HUES6 (cell line): ENCODE measurements at regions not wholly inside any gene's neighbourhood (a gene's known extent, or its start where the extent isn't known, plus 50 kb on each side); places are given as distances from the start of the nearest gene placed in this dataset.
"Not testable (repeated sequence)": the region's sequence is repeated elsewhere in the genome, so short reads cannot be mapped to it uniquely, and the experiment has no call there.

Experiments used
- H3K27ac ChIP-seq: 2 replicates; pipeline ENCODE4 v1.7.0; 2013; ENCODE audit warnings: low read depth, mild to moderate bottlenecking, low read length, inconsistent platforms
- H3K27me3 ChIP-seq: 2 replicates; pipeline ENCODE4 v1.6.1; 2013; ENCODE audit warnings: low read length; ENCODE audit not compliant: control insufficient read depth, insufficient read depth
- H3K36me3 ChIP-seq: 2 replicates; pipeline ENCODE4 v1.6.1; 2013; ENCODE audit warnings: low read length; ENCODE audit not compliant: control insufficient read depth, insufficient read depth
- H3K4me1 ChIP-seq: 2 replicates; pipeline ENCODE4 v1.6.1; 2013; ENCODE audit warnings: low read length; ENCODE audit not compliant: control insufficient read depth, insufficient read depth
- H3K4me3 ChIP-seq: 2 replicates; pipeline ENCODE4 v1.5.1; 2013; ENCODE audit warnings: low read depth, low read length
- H3K9ac ChIP-seq: one replicate; pipeline ENCODE4 v1.6.1; 2013; ENCODE audit warnings: mild to moderate bottlenecking, low read length
- H3K9me3 ChIP-seq: 2 replicates; pipeline ENCODE4 v1.6.1; 2013; ENCODE audit warnings: low read depth, low read length; ENCODE audit not compliant: control insufficient read depth, insufficient read depth

DNA sequence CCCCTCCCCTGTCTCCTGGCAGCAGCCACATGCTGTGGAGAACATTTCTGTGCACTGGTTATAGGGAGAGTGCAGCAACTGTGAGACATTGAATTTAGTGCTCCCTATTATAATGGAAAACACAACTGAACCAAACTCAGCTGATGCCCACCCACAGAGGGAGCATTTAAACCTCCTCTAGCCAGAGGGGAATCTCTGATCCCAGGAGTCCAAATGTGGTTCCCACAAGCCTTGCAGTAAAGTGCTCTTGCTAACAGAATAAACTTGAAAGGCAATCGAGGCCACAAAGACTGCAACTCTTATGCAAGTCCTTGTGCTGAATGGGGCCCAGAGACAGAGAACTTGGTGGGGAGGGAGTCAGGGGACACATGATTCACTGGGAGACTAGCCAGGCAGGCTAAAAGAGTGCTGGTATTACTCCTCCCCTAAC lies 638.8 kb upstream of the VRK2 start:
- Histone ChIP-seq H3K9me3 (no peaks in the 10 kb centered on the region), H3K4me1 (peaks cover 12% of the 10 kb centered on the region), H3K4me3 (no peak overlapping the region), H3K9ac (no peak overlapping the region), H3K27me3 (no peaks in the 10 kb centered on the region), H3K36me3 (no peaks in the 10 kb centered on the region), H3K27ac (no peak overlapping the region)

DNA sequence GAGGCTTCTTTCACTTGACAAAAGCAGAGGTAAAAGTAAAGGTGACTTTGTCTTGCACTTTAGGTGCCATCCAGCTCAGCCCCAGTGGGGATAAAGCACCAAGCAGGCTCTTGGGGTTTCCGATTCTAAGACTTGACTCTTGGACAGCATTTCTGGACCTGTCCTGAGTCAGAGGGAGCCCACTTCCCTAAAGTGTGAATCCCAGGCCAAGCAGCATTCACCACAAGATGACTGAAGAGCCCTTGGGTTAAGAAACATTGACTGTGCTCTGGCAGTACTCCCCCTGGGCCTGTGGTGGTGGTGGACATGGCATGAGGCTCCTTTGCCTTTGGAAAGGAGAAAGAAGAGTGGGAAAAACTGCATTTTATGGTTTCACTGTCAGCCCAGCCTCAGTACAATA lies 638.0 kb upstream of the VRK2 start:
- peaks cover 12% of the 10 kb centered on the region for H3K4me1 ChIP-seq
- H3K4me3 ChIP-seq = no peak overlapping the region
- peaks cover 3% of the 10 kb centered on the region; the same call in 1 of the 2 replicates for H3K9me3 ChIP-seq
- no peaks in the 10 kb centered on the region for H3K36me3 ChIP-seq
- no peak overlapping the region for H3K27ac ChIP-seq
- H3K9ac ChIP-seq = no peak overlapping the region
- H3K27me3 ChIP-seq = no peaks in the 10 kb centered on the region

DNA sequence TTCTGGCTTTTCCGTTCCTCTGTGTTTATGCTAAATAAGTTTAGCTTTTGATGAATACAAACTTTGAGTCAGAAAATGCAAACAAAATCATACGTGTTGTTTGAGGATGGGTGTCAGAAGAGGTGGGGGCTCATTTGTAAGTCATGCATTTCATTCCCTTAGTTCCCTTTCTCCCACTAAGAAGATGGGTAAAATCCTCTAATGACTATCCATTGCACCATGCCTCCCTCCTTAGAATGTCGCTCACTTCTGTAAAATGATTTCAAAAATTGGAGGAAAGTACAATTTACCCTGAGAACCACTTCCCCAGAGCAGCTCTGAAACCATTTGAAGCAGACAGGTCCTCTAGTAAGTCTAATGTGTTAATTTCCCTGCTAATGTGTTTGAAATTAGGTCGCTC lies 629.6 kb upstream of the VRK2 start:
- H3K9ac ChIP-seq = no peak overlapping the region
- no peaks in the 10 kb centered on the region for H3K4me1 ChIP-seq
- H3K27ac ChIP-seq = no peak overlapping the region

DNA sequence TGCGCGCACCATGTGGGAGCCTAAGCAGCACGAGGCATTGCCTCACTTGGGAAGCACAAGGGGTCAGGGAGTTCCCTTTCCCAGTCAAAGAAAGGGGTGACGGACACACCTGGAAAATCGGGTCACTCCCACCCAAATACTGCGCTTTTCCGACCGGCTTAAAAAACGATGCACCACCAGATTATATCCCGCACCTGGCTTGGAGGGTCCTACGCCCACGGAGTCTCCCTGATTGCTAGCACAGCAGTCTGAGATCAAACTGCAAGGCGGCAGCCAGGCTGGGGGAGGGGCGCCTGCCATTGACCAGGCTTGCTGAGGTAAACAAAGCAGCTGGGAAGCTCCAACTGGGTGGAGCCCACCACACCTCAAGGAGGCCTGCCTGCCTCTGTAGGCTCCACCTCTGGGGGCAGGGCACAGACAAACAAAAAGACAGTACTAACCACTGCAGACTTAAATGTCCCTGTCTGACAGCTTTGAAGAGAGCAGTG lies 627.7 kb upstream of the VRK2 start:
- not testable (repeated sequence) for H3K27me3 ChIP-seq, H3K9me3 ChIP-seq, H3K36me3 ChIP-seq, H3K27ac ChIP-seq, H3K4me1 ChIP-seq
- peak overlapping the region; percentile 47 for H3K4me3 ChIP-seq
- peak overlapping the region; percentile 48 for H3K9ac ChIP-seq

More for the DNA sequence above, 629.6 kb upstream of the VRK2 start:
- Histone ChIP-seq H3K4me3 (no peak overlapping the region), H3K27me3 (no peaks in the 10 kb centered on the region), H3K36me3 (no peaks in the 10 kb centered on the region), H3K9me3 (peaks cover 3% of the 10 kb centered on the region; the same call in 1 of the 2 replicates)

DNA sequence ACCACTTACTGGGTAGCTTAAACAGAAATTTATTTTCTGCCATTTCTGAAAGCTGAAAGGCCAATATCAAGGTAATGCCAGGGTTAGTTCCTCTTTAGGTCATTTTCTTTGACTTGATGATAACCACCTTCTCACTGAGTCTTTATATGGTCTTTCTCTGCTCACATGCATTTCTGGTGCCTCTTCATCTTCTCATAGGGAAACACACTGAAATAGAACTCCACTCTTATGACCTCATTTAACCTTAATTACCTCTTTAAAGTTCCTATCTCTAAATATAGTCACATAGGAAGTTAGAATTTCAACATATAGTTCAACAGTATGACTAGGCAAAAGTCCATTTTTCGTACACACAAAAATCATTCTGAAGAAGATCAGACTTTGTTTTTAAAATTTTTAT lies 616.8 kb upstream of the VRK2 start:
- H3K27me3 ChIP-seq = no peaks in the 10 kb centered on the region
- H3K4me3 ChIP-seq = no peak overlapping the region
- H3K27ac ChIP-seq = no peak overlapping the region

DNA sequence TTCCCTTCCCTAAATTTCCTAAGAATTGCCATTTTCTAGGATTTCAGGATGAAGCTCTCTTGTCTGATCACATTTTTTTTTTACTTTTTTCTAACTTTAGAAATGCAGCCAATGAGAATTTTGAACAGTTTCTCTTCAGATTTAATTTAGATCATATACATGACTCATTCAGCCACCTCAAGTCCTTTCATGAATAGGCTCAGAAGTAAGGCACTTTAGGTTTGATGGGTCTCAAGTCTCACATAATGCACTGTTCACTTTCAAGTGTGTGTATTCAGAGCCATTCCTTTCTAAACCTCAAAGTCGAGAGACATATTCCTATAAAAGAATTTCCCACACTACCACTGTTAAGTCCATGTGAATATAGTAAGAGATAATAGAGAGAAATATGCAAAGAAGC lies 614.1 kb upstream of the VRK2 start:
- no peaks in the 10 kb centered on the region for H3K36me3 ChIP-seq
- no peaks in the 10 kb centered on the region for H3K27me3 ChIP-seq
- no peak overlapping the region for H3K27ac ChIP-seq
- H3K9me3 ChIP-seq = no peaks in the 10 kb centered on the region
- H3K4me1 ChIP-seq = no peaks in the 10 kb centered on the region
- no peak overlapping the region for H3K9ac ChIP-seq
- H3K4me3 ChIP-seq = no peak overlapping the region

More for the DNA sequence above, 616.8 kb upstream of the VRK2 start:
- H3K4me1 ChIP-seq = no peaks in the 10 kb centered on the region
- H3K36me3 ChIP-seq = no peaks in the 10 kb centered on the region
- H3K9me3 ChIP-seq = no peaks in the 10 kb centered on the region
- no peak overlapping the region for H3K9ac ChIP-seq

DNA sequence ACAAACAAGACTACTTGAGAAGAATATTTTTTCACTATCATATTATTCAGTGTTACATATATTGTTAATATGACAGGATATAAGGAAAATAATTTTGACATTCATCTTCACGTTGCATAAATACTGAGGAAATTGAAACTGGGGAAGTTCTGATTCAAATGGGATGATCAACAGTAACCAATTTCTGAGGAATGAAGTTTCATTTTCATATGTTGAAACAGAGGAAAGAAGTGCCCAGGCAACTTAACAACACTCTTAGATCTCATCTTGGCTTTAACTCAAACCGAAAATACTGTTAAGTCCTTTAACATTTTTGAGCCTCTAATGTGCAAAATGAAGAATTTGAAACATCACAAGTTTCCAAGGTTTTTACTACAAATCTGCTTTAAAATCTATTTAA lies 612.2 kb upstream of the VRK2 start:
- H3K27ac ChIP-seq = no peak overlapping the region
- no peaks in the 10 kb centered on the region for H3K27me3 ChIP-seq
- H3K36me3 ChIP-seq = no peaks in the 10 kb centered on the region
- no peaks in the 10 kb centered on the region for H3K4me1 ChIP-seq
- H3K4me3 ChIP-seq = no peak overlapping the region
- no peak overlapping the region for H3K9ac ChIP-seq
- H3K9me3 ChIP-seq = no peaks in the 10 kb centered on the region

DNA sequence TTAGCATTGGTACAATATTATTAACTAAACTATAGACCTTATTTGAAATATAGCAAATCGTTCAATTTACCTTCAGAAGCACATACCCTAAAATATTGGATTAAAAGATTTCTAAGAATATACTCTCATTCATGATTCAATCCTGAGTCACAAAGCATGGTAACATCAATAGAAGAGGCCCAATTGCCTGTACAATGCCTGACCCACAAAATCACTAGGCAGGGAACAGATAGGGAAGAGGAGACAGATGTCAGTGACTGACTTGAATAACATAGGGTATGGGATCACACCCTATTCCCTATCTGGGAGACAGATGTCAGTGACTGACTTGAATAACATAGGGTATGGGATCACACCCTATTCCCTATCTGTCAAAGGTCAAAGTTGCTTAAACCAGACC lies 611.6 kb upstream of the VRK2 start:
- Histone ChIP-seq H3K4me3 (no peak overlapping the region), H3K4me1 (no peaks in the 10 kb centered on the region), H3K9me3 (no peaks in the 10 kb centered on the region), H3K27me3 (no peaks in the 10 kb centered on the region), H3K9ac (no peak overlapping the region), H3K27ac (no peak overlapping the region), H3K36me3 (no peaks in the 10 kb centered on the region)

DNA sequence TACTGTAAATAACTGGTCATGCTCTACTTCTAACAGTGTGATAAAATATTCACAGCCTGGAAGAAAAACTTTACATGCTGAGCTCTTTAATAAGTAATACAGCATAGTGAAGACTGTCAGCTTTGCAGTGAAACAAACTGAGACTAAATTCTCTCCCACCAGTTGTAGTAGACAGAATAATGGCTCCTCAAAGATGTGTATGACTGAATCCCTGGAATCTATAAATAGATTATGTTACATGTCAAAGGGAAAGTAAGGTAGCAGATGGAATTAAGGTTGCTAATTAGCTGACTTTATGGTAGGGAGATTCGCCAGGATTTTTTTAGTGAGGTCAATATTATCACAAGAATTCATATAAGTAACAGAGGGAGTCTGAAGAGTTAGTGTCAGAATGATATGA lies 609.5 kb upstream of the VRK2 start:
- H3K4me3 ChIP-seq = no peak overlapping the region
- H3K9ac ChIP-seq = no peak overlapping the region
- H3K9me3 ChIP-seq = no peaks in the 10 kb centered on the region
- H3K27me3 ChIP-seq = no peaks in the 10 kb centered on the region
- H3K4me1 ChIP-seq = no peaks in the 10 kb centered on the region
- H3K36me3 ChIP-seq = no peaks in the 10 kb centered on the region
- H3K27ac ChIP-seq = no peak overlapping the region

DNA sequence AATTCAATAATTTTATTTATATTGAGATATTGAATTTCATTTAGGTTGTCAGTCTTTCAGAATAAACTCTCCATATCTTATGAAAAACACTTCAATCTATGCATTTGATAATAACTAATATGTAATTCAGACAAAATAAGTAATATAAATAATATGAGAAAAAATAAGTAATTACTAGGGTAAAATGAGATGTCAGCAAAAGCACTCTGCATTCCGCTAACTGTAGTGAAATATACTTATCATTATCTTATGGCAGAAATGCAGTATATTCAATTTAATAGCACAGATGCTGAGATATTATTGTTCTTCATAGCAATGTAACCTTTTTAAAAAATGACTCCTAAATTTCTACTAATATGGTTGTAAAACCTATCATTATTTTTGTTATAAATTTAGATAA lies 606.2 kb upstream of the VRK2 start:
- H3K9ac ChIP-seq = no peak overlapping the region
- H3K9me3 ChIP-seq = no peaks in the 10 kb centered on the region
- no peaks in the 10 kb centered on the region for H3K27me3 ChIP-seq
- H3K4me3 ChIP-seq = no peak overlapping the region
- no peaks in the 10 kb centered on the region for H3K36me3 ChIP-seq
- H3K27ac ChIP-seq = no peak overlapping the region
- H3K4me1 ChIP-seq = no peaks in the 10 kb centered on the region

DNA sequence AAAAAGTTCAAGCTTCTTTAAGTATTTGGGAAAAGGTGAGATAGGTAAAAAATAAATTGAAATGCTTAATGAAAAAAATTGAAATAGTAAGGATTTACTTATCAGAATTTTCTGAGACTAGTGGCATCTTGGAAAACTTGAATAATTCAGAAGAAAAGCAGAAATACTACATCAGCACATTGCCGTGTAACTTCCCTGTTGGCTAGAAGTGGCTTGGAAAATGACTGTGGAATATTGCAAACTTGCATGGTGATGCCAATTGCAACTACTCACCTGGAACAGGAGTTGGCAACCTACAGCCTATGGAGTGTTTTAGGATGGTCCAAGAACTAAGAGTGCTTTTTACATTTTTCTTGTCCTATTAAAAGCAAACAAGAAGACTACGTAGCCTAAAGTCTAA lies 603.5 kb upstream of the VRK2 start:
- H3K9me3 ChIP-seq = no peaks in the 10 kb centered on the region
- no peak overlapping the region for H3K9ac ChIP-seq
- no peaks in the 10 kb centered on the region for H3K36me3 ChIP-seq
- no peak overlapping the region for H3K4me3 ChIP-seq
- H3K4me1 ChIP-seq = no peaks in the 10 kb centered on the region
- H3K27me3 ChIP-seq = no peaks in the 10 kb centered on the region
- no peak overlapping the region for H3K27ac ChIP-seq

DNA sequence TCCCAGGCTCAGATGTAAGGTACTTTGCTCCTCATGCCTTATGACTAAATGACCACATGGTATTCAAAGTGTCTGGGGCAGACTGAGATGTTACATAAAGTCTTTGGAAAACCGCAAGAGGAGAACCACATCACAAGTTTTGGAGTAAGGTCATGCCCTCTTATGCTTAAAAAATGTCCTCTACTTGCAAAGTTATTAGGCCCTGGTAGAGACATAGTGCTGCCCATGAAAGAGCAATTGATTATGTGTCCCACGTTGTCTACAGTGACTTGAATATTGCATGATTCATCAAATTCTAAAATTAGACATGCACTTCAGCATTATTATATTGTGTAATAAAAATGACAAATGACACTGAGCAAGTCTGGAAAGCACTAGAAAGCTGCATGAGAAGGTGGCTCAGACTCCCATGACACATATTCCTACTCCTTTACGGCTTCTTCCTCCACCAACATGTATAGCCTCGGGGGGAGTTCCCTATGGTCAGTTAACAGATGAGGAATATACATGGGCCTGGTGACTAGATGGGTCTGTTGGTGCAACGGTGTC lies 602.6 kb upstream of the VRK2 start:
- no peaks in the 10 kb centered on the region for H3K27me3 ChIP-seq
- H3K4me1 ChIP-seq = no peaks in the 10 kb centered on the region
- no peak overlapping the region for H3K4me3 ChIP-seq
- H3K9me3 ChIP-seq = no peaks in the 10 kb centered on the region
- H3K9ac ChIP-seq = no peak overlapping the region
- no peak overlapping the region for H3K27ac ChIP-seq
- no peaks in the 10 kb centered on the region for H3K36me3 ChIP-seq
